ENCODE measurements at regions not wholly inside any gene's neighbourhood (a gene's known extent, or its start where the extent isn't known, plus 50 kb on each side); places are given as distances from the start of the nearest gene placed in this dataset.

GRCh38 chr14:42626986-42627385 lies 1020.3 kb downstream of the LRFN5 start:
- TF ChIP-seq POLR2A (IDR thresholded peaks at IDR 0.05; ENCODE audit: extremely low read depth, insufficient read length) (no peak), CTCF (IDR thresholded peaks at IDR 0.05; ENCODE audit: low read depth, low read length) (no peak), MYC (IDR thresholded peaks at IDR 0.05; ENCODE audit: low read depth, low read length) (no peak), MAX (IDR thresholded peaks at IDR 0.05; ENCODE audit: low read depth, low read length) (no peak)

All from NB4 (cell line).